ENCODE measurements at regions not wholly inside any gene's neighbourhood (a gene's known extent, or its start where the extent isn't known, plus 50 kb on each side); places are given as distances from the start of the nearest gene placed in this dataset.
"Not testable (repeated sequence)": the region's sequence is repeated elsewhere in the genome, so short reads cannot be mapped to it uniquely, and the experiment has no call there.

GRCh38 chr20:40848526-40848925, 159.5 kb upstream of the MAFB start:
- DNase-seq, result no peak

DNA sequence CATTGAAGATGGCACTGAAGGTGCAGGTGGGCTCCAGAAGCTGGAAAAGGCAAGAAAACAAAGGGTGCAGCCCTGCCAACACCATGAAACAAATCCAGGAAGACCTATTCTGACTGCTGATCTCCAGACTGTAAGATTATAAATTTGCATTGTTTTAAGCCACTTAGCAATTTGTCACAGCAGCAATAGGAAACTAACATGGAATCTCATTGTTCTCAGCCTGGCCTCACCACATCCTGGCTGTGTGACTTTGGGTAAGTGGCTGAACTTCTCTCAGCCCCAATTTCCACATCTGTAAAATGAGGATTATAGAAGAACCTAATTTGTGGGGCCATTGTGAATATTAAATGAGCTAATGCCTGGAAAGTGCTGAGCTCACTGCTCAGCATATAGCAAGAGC, 160.4 kb upstream of the MAFB start:
- no peak for DNase-seq

DNA sequence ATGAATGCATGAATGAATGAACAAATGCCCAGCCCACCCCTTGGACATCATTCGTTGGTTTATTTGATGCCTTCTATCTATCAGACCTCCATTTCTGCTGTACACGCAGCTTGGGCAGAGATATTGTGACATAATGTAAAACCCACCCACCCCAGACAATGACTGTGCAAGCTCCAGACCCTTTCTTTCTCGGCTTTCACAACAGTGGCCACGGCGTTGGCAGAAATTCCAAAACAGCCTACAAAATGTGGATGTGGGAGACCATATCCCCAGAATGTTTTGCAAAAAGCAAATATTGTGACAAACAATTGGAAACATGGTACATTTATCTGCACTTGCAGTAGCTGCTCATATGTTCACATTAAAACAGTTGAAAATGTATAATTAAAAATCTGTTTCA, 162.0 kb upstream of the MAFB start:
- no peak for DNase-seq

GRCh38 chr20:40855269-40855668, 166.2 kb upstream of the MAFB start:
- no peak for DNase-seq

- DNase-seq, result no peak
These were observed 167.6 kb upstream of the MAFB start for GRCh38 chr20:40856653-40857052.

DNA sequence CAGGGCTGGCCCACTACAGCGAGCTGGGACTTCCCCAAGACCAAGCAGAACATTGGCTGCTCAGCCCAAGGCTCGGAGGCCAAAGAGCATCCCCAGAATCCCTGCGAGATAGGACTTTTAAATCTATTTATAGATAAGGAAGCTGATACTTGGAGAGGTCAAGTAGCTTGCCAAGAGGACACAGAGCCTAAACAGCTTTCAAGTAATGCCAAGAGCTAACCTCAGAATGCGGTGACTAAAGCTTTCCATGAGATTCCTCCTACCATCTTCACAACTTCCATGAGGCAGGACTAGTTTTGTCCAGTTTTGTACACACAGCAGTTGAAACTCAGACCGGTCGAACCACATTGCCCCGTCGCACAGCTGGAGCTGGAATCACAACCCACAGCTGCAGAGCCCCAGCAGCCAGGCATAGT, 168.1 kb upstream of the TOP1 start:
- no peak for DNase-seq

DNA sequence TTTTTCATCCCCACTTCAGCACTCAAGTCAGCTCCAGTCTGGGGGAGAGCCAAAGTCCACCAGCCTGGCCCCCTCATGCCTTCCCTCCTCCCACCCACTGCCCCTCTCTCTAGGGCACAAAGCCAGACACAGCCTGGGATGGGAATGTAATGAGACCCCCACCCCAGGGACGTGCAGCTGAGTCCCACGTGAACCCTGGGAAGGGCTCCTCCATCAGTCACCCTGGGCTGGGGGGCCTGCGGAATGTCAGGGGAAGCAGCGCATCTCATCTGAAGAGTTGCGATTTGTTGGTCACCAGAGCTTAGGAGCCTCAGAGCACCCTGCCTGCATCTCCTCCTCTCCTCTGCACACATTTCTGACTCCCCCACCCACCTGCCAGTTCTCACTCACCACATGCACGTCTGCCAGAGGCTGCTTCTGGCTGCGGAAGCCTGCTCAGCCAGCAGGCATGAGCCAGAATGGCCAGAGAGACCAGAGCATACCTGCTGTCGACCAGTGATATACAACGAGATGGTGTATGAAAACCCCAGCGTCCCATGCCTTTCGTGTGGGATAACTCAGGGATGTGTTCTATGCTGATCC, 167.1 kb upstream of the TOP1 start:
- no peak for DNase-seq

GRCh38 chr20:40863355-40863919, 165.2 kb upstream of the TOP1 start:
- DNase-seq, result no peak

DNA sequence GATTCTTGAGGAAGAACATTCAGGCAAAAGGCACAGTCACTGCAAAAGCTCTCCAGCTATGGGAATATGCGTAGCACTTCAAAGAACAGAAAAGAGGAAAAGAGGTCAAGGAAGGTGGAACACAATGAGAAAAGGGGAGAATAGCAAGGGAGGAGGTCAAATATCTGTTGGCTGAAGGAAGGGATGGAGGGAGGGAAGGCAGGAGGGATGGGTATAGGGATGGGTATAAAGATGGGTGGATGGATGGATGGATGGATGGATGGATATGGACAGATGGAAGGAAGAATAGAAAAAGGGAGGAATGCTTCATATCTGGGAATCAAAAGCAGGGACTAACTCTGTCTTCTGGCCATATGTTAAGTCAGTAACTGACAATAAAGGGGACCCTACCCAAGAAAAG, 164.2 kb upstream of the TOP1 start:
- DNase-seq, result no peak

DNA sequence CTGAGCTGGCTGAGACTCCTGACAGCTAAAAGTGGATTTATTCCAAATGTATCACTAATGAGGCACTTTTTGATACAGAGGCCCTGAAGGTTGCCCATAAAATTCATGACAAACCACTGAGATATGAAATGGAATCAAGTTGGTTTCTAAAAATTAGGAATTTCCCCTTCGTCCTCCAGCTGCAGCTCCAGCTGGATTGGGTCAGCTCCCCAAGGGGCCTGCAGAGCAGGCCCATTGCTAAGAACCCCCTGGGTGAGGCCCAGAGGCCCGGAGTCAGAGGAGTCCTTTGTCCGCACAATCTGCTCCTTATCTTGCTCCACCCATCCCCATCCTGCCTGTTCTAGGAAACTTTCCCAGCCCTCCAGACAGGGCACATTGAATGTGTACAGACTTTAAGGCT, 163.5 kb upstream of the TOP1 start:
- no peak for DNase-seq

DNA sequence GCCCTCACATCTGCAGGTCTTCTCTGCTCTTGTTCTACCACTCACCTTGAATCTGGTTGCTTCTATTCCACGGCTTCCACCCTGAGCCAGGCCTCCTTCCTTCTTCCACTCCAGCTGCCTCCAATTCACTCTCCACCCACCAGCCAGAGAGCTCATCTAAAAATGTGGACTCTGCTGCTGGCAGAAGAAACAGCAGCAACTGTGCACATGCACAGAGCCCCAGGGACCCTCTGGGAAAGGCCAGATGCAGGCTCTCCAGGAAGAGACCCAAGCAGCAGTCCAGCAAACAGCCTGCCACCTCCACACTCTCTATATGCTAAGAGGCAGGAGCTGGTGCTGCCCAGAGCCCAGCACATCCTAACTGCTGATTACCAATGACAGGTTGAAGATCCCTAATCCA, 162.6 kb upstream of the TOP1 start:
- no peak for DNase-seq

DNA sequence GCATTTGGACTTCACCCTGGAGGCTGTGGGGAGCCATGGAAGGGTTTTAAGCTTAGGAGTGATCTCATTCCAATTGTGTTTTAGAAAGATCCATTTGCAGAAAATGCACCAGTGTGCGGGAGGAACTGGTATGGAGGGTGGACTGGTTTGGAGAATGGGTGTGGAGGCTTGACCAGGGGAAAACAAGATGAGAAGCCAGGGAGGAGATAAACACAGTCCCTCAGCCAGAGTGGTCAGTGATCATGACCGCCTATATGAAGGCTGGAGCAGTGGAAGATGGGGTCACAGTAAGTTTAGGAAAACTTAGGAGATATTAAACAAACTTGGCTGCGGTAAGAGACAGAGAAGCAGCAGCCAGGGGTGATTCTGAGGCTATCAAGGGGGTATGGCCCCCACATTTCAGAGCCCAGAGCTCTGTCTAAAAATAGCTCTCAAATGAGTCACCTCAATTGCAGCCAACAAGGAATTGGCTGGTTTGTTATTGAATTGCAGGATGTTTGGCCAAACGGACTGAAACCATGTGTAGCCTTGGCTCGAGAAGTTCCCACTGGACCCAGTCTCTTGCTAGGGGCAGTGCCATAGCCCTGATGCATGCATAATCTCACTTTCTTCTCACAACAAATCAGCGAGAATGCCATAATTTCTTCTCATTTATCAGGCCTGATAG, 159.9 kb upstream of the TOP1 start:
- DNase-seq, result peak in 29 of 56 donors; percentile 3 to 60 (median 13)

DNA sequence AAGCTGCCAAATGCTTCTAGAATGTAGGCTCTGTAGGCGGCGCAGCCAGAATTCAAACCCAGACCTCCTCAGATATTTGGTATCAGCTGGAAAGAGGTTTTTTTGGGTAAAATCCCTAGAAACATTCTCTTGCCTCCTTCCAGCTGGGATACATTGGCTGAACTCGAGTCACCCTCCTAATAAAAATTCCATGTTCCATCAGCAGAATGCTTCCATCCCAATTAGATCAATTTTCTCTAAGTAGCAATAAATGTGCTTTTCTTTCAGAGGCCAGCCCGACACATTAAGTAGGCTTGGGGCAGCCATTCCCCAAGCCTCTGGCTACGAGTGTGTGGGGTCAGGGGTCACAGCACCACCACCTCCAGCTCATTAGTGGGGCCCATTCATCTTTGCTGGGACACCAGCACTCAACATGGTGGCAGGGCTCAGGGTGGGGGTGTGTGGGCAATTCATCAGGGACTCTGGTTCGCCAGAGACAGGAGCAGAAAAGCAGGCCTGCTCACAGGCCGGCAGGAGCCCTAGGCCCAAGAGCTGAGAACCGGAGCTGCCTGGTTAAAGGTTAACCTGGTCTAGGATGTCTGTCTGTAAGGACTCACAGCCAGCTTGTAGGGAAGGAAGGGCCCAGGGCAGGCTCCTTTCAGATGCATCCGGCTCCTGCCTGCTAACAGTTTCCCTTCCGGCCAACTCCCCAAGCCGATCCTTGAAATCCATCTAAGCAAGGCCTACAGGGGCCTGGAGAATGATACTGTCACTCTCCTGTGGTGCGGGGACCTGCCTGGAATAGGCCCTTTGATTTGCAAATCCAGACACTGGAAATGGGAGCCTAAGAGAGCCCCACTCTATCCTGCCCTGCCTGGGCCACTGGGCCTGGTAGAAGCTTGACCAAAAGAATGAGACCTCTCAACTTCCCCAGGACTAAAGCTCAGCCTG, 159.1 kb upstream of the TOP1 start:
- DNase-seq, result peak in 13 of 56 donors; percentile 1 to 25 (median 5)

GRCh38 chr20:40875116-40876085, 153.2 kb upstream of the TOP1 start:
- DNase-seq, result no peak

- DNase-seq, result not testable (repeated sequence)
These were observed 150.5 kb upstream of the TOP1 start for GRCh38 chr20:40878099-40878498.

GRCh38 chr20:40880063-40880728, 148.4 kb upstream of the TOP1 start:
- no peak for DNase-seq

DNA sequence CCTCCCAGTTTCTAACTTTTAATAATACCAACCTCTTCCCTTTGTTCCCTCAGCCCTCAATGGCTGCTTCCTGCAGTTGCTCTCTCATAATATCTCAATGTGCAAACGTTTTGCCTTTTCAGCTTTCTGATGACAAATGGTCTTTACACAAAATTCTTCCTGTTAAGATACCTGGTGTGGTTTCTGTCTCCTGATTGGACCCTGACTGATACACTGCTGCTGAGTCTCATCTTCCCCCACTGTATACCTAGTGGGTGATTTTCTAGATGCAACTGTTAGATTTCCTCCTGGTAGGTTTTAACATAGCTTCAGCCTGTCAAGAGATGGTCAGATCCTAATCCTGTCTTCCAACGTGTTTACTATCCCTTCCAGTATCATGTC, 147.9 kb upstream of the TOP1 start:
- no peak for DNase-seq

GRCh38 chr20:40882152-40882551, 146.5 kb upstream of the TOP1 start:
- no peak for DNase-seq

GRCh38 chr20:40883097-40883496, 145.5 kb upstream of the TOP1 start:
- peak in 1 of 56 donors; percentile 10 for DNase-seq

- no peak for DNase-seq
These were observed 141.5 kb upstream of the TOP1 start for GRCh38 chr20:40887105-40887504.

All from amygdala (tissue), 56 donors.